ENCODE measurements at regions not wholly inside any gene's neighbourhood (a gene's known extent, or its start where the extent isn't known, plus 50 kb on each side); places are given as distances from the start of the nearest gene placed in this dataset.

- no peak overlapping the region for H2AFZ ChIP-seq (ENCODE audit: low read depth, low read length, poor library complexity, severe bottlenecking)
- no peaks in the 10 kb centered on the region for H3K27me3 ChIP-seq (ENCODE audit: insufficient read depth, low read length)
- H3K27ac ChIP-seq (ENCODE audit: low read depth, low read length), result no peak overlapping the region
- ATAC-seq (no peak), DNase-seq (ENCODE audit: low read depth, low spot score) (no peak)
- H3K4me1 ChIP-seq (ENCODE audit: control insufficient read depth in 1 of 2, insufficient read depth in 2 of 2, low read length in 2 of 2), result no peaks in the 10 kb centered on the region
- no peak overlapping the region for H3K9ac ChIP-seq (ENCODE audit: low read length)
- H3K36me3 ChIP-seq (ENCODE audit: control insufficient read depth in 1 of 2, insufficient read depth in 2 of 2, low read length in 2 of 2), result no peaks in the 10 kb centered on the region
- POLR2A ChIA-PET, result no interaction called here
- H3K4me3 ChIP-seq (replicated peaks in 1 of 2; ENCODE audit: low read depth in 1 of 2, low read length in 2 of 2), result no peak overlapping the region
- no peak overlapping the region for H3K4me2 ChIP-seq (ENCODE audit: low read length)
- H4K20me1 ChIP-seq (ENCODE audit: insufficient read depth), result no peaks in the 10 kb centered on the region
- no TSS peak for BruUV-seq (replicated peaks)
- intact Hi-C loops (cut with micrococcal nuclease), result no loop called here
- no peak for TF ChIP-seq POLR2A (IDR thresholded peaks at IDR 0.05; ENCODE audit: borderline replicate concordance, extremely low read depth, insufficient read depth, insufficient read length)
- RAD21 ChIA-PET (ENCODE audit: low non-redundant PET in 1 of 2, low total read pairs in 2 of 2, uncharacterized antibody in 2 of 2, unreplicated experiment in 2 of 2), result no interaction called here
- H3K79me2 ChIP-seq (ENCODE audit: insufficient read depth, low read length), result no peaks in the 10 kb centered on the region
- H3K9me2 ChIP-seq (ENCODE audit: insufficient read depth), result no peaks in the 10 kb centered on the region
- CTCF ChIA-PET, result no interaction called here
- H3K9me3 ChIP-seq (ENCODE audit: control insufficient read depth in 1 of 2, insufficient read depth in 1 of 2, low read depth in 1 of 2, low read length in 2 of 2), result no peaks in the 10 kb centered on the region
Observed at GRCh38 chr2:8174641-8175257, 507.1 kb upstream of the ID2 start.

DNA sequence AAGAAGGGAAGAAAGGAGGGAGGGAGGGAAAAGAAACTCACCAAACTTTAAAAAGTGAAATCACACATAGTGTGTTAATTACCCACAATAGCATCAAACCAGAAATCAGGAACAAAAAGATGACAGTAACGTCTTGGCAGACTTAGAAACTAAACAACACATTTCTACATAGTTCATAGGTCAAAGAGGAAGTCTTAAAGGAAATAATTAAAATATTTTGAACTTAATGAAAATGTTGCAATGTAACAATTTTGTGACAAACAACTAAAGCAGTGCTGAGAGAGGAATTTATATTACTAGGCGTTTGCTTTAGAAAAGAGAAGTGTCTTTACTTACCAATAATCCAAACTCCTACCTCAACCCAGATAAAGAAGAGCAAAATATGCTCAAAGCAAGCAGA, 505.0 kb upstream of the ID2 start:
- no peak overlapping the region for H3K4me3 ChIP-seq (replicated peaks in 1 of 2; ENCODE audit: low read depth in 1 of 2, low read length in 2 of 2)
- RAD21 ChIA-PET (ENCODE audit: low non-redundant PET in 1 of 2, low total read pairs in 2 of 2, uncharacterized antibody in 2 of 2, unreplicated experiment in 2 of 2), result no interaction called here
- CTCF ChIA-PET, result no interaction called here
- no peaks in the 10 kb centered on the region for H3K9me3 ChIP-seq (ENCODE audit: control insufficient read depth in 1 of 2, insufficient read depth in 1 of 2, low read depth in 1 of 2, low read length in 2 of 2)
- ATAC-seq, result no peak
- H3K9me2 ChIP-seq (ENCODE audit: insufficient read depth), result no peaks in the 10 kb centered on the region
- no peaks in the 10 kb centered on the region for H4K20me1 ChIP-seq (ENCODE audit: insufficient read depth)
- intact Hi-C loops (cut with micrococcal nuclease), result no loop called here
- BruUV-seq (replicated peaks), result no TSS peak
- no peaks in the 10 kb centered on the region for H3K79me2 ChIP-seq (ENCODE audit: insufficient read depth, low read length)
- H3K9ac ChIP-seq (ENCODE audit: low read length), result no peak overlapping the region
- no peaks in the 10 kb centered on the region for H3K36me3 ChIP-seq (ENCODE audit: control insufficient read depth in 1 of 2, insufficient read depth in 2 of 2, low read length in 2 of 2)
- H3K4me1 ChIP-seq (ENCODE audit: control insufficient read depth in 1 of 2, insufficient read depth in 2 of 2, low read length in 2 of 2), result no peaks in the 10 kb centered on the region
- H2AFZ ChIP-seq (ENCODE audit: low read depth, low read length, poor library complexity, severe bottlenecking), result no peak overlapping the region
- H3K27me3 ChIP-seq (ENCODE audit: insufficient read depth, low read length), result no peaks in the 10 kb centered on the region
- POLR2A ChIA-PET, result no interaction called here
- H3K27ac ChIP-seq (ENCODE audit: low read depth, low read length), result no peak overlapping the region
- DNase-seq (ENCODE audit: low read depth, low spot score), result no peak
- H3K4me2 ChIP-seq (ENCODE audit: low read length), result no peak overlapping the region
- TF ChIP-seq JUND (IDR thresholded peaks at IDR 0.05) (no peak), ATF3 (IDR thresholded peaks at IDR 0.05) (no peak), POLR2A (IDR thresholded peaks at IDR 0.05; ENCODE audit: borderline replicate concordance, extremely low read depth, insufficient read depth, insufficient read length) (no peak), ZBTB33 (IDR thresholded peaks at IDR 0.05; ENCODE audit: extremely low read depth, insufficient replicate concordance, low read length) (no peak), CBX3 (IDR thresholded peaks at IDR 0.05; ENCODE audit: low read depth) (no peak), SP1 (IDR thresholded peaks at IDR 0.05; ENCODE audit: low read depth) (no peak), RAD21 (IDR thresholded peaks at IDR 0.05; ENCODE audit: low read depth) (no peak), ELF1 (IDR thresholded peaks at IDR 0.05; ENCODE audit: borderline replicate concordance, low read depth) (no peak), POLR2AphosphoS5 (IDR thresholded peaks at IDR 0.05; ENCODE audit: low read depth, low read length) (no peak), CEBPB (IDR thresholded peaks at IDR 0.05; ENCODE audit: low read depth) (no peak), FOSL1 (IDR thresholded peaks at IDR 0.05; ENCODE audit: low read depth) (no peak), SIN3A (IDR thresholded peaks at IDR 0.05; ENCODE audit: low read depth) (no peak), EZH2phosphoT487 (IDR thresholded peaks at IDR 0.05; ENCODE audit: borderline replicate concordance) (no peak), ZNF274 (IDR thresholded peaks at IDR 0.05; ENCODE audit: low read depth, low read length) (no peak), SRF (IDR thresholded peaks at IDR 0.05; ENCODE audit: low read depth) (no peak)
- TF ChIP-seq, protein P1, sequence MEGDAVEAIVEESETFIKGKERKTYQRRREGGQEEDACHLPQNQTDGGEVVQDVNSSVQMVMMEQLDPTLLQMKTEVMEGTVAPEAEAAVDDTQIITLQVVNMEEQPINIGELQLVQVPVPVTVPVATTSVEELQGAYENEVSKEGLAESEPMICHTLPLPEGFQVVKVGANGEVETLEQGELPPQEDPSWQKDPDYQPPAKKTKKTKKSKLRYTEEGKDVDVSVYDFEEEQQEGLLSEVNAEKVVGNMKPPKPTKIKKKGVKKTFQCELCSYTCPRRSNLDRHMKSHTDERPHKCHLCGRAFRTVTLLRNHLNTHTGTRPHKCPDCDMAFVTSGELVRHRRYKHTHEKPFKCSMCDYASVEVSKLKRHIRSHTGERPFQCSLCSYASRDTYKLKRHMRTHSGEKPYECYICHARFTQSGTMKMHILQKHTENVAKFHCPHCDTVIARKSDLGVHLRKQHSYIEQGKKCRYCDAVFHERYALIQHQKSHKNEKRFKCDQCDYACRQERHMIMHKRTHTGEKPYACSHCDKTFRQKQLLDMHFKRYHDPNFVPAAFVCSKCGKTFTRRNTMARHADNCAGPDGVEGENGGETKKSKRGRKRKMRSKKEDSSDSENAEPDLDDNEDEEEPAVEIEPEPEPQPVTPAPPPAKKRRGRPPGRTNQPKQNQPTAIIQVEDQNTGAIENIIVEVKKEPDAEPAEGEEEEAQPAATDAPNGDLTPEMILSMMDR (IDR thresholded peaks at IDR 0.05 in 2 of 3, conservative IDR thresholded peaks at IDR 0.05 in 1 of 3; ENCODE audit: borderline replicate concordance in 1 of 3, insufficient read depth in 1 of 3, low read depth in 2 of 3, low read length in 2 of 3), result no peak
